EL (cell line): ENCODE measurements at regions not wholly inside any gene's neighbourhood (a gene's known extent, or its start where the extent isn't known, plus 50 kb on each side); places are given as distances from the start of the nearest gene placed in this dataset.
"Not testable (repeated sequence)": the region's sequence is repeated elsewhere in the genome, so short reads cannot be mapped to it uniquely, and the experiment has no call there.

Experiments used
- DNase-seq: peaks from one replicate; pipeline ENCODE4 v3.0.0-alpha.2; 2016

- not testable (repeated sequence) for DNase-seq
Measured at GRCh38 chr1:149279512-149279911, 176.2 kb upstream of the NBPF9 start.

GRCh38 chr1:149284773-149285172 lies 181.4 kb upstream of the NBPF9 start:
- not testable (repeated sequence) for DNase-seq

GRCh38 chr1:149285205-149285604 lies 181.9 kb upstream of the NBPF9 start:
- not testable (repeated sequence) for DNase-seq

GRCh38 chr1:149285638-149286037 lies 182.3 kb upstream of the NBPF9 start:
- DNase-seq = not testable (repeated sequence)

- DNase-seq = not testable (repeated sequence)
Measured at GRCh38 chr1:149288580-149288979, 185.2 kb upstream of the NBPF9 start.

GRCh38 chr1:149300478-149301218 lies 174.2 kb upstream of the NBPF19 start:
- DNase-seq = not testable (repeated sequence)

- not testable (repeated sequence) for DNase-seq
Measured at GRCh38 chr1:149301282-149301681, 173.6 kb upstream of the NBPF19 start.

GRCh38 chr1:149304796-149305195 lies 170.0 kb upstream of the NBPF19 start:
- DNase-seq = not testable (repeated sequence)

GRCh38 chr1:149307640-149308039 lies 167.2 kb upstream of the NBPF19 start:
- not testable (repeated sequence) for DNase-seq

- DNase-seq = not testable (repeated sequence)
Measured at GRCh38 chr1:149314921-149315320, 159.9 kb upstream of the NBPF19 start.

GRCh38 chr1:149320971-149321731 lies 153.7 kb upstream of the NBPF19 start:
- not testable (repeated sequence) for DNase-seq

- not testable (repeated sequence) for DNase-seq
Measured at GRCh38 chr1:149321732-149322016, 153.2 kb upstream of the NBPF19 start.

- DNase-seq = not testable (repeated sequence)
Measured at GRCh38 chr1:149330081-149330335, 144.8 kb upstream of the NBPF19 start.

- not testable (repeated sequence) for DNase-seq
Measured at GRCh38 chr1:149336082-149336481, 138.8 kb upstream of the NBPF19 start.

- DNase-seq = not testable (repeated sequence)
Measured at GRCh38 chr1:149338221-149338691, 136.6 kb upstream of the NBPF19 start.

GRCh38 chr1:149338698-149339097 lies 136.1 kb upstream of the NBPF19 start:
- DNase-seq = not testable (repeated sequence)

- not testable (repeated sequence) for DNase-seq
Measured at GRCh38 chr1:149349448-149349847, 125.4 kb upstream of the NBPF19 start.

GRCh38 chr1:149352205-149352604 lies 122.6 kb upstream of the NBPF19 start:
- DNase-seq = not testable (repeated sequence)

GRCh38 chr1:149354579-149354978 lies 120.3 kb upstream of the NBPF19 start:
- DNase-seq = not testable (repeated sequence)

GRCh38 chr1:149355748-149356147 lies 119.1 kb upstream of the NBPF19 start:
- DNase-seq = not testable (repeated sequence)

GRCh38 chr1:149356152-149356551 lies 118.7 kb upstream of the NBPF19 start:
- not testable (repeated sequence) for DNase-seq

- DNase-seq = not testable (repeated sequence)
Measured at GRCh38 chr1:149360351-149360750, 114.5 kb upstream of the NBPF19 start.

GRCh38 chr1:149361310-149361709 lies 113.5 kb upstream of the NBPF19 start:
- not testable (repeated sequence) for DNase-seq
